ENCODE measurements at regions not wholly inside any gene's neighbourhood (a gene's known extent, or its start where the extent isn't known, plus 50 kb on each side); places are given as distances from the start of the nearest gene placed in this dataset.
"Not testable (repeated sequence)": the region's sequence is repeated elsewhere in the genome, so short reads cannot be mapped to it uniquely, and the experiment has no call there.

DNA sequence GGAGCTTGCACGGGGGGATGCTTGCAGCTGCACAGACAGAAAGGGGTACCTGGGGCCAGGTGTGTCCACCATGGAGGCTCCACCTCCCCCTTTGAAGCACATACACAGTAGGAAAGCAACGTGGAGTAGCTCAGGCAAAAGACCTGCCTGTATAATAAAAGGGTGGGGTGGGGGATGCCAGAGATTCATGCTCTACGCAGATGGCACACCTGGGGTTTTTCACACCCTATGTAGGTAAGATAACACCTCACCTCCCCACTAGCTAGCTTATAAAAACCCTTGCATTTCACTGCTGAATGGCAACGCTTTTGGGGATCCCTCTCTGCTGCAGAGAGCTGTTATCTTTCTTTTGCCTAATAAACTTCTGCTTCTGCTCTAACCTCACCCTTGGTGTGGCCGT lies 317.3 kb downstream of the KLF13 start:
- FAIRE-seq; H4K20me1 ChIP-seq (replicated peaks; ENCODE audit: control insufficient read depth, extremely low read depth, insufficient read depth, low read length); CTCF ChIA-PET; H3K4me3 ChIP-seq (replicated peaks in 1 of 3; ENCODE audit: insufficient read depth in 1 of 3, low read depth in 1 of 3, low read length in 3 of 3); H3K9ac ChIP-seq (replicated peaks; ENCODE audit: extremely low read depth, insufficient read depth, low read length); H3K4me2 ChIP-seq (ENCODE audit: insufficient read depth, low read length); H3K9me1 ChIP-seq (replicated peaks; ENCODE audit: control insufficient read depth, extremely low read depth, insufficient read depth, low read length); H3K9me3 ChIP-seq (replicated peaks; ENCODE audit: control insufficient read depth, insufficient read depth, low read length); H3K36me3 ChIP-seq (ENCODE audit: control insufficient read depth in 2 of 2, extremely low read depth in 1 of 2, insufficient read depth in 2 of 2, low read length in 2 of 2); intact Hi-C loops (cut with micrococcal nuclease); H3K4me1 ChIP-seq (ENCODE audit: control insufficient read depth, extremely low read depth, insufficient read depth, low read length); DNase-seq (ENCODE audit: low read depth, low spot score); H2AFZ ChIP-seq (ENCODE audit: low read depth, low read length); BruUV-seq (replicated peaks); H3K27me3 ChIP-seq (ENCODE audit: control insufficient read depth in 2 of 2, insufficient read depth in 2 of 2, low read length in 2 of 2); dilution Hi-C loops (cut with MboI; ENCODE audit: extremely low pct_ligation_motif_present, low sequenced_read_pairs); H3K27ac ChIP-seq (ENCODE audit: insufficient read depth, low read depth, low read length); POLR2A ChIA-PET; H3K79me2 ChIP-seq (ENCODE audit: control insufficient read depth, insufficient read depth, low read length): not testable (repeated sequence)

DNA sequence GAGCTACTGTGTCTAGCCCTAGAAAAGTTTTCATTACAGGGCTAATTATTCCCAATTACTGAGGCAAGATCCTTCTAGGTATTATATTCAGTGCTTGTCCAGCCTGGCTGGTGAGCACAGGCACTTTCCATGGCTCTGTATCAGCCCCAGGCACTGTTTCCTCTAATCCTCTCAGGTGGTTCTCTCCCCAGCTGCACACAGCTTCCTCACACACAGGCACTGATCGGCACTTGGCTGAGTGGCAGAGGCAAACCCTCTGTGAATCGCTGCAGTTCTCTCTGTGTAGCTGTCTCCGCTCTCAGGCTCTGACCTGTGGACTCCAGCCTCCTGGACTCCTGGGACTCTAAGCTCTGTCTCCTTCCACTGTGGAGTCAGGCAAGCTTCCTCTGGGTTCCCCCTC lies 318.1 kb downstream of the KLF13 start:
- H3K27me3 ChIP-seq (ENCODE audit: control insufficient read depth in 2 of 2, insufficient read depth in 2 of 2, low read length in 2 of 2); FAIRE-seq; H3K9me3 ChIP-seq (replicated peaks; ENCODE audit: control insufficient read depth, insufficient read depth, low read length); H3K4me3 ChIP-seq (replicated peaks in 1 of 3; ENCODE audit: insufficient read depth in 1 of 3, low read depth in 1 of 3, low read length in 3 of 3); H3K36me3 ChIP-seq (ENCODE audit: control insufficient read depth in 2 of 2, extremely low read depth in 1 of 2, insufficient read depth in 2 of 2, low read length in 2 of 2); H3K9ac ChIP-seq (replicated peaks; ENCODE audit: extremely low read depth, insufficient read depth, low read length); DNase-seq (ENCODE audit: low read depth, low spot score); H3K4me2 ChIP-seq (ENCODE audit: insufficient read depth, low read length); H3K79me2 ChIP-seq (ENCODE audit: control insufficient read depth, insufficient read depth, low read length); H4K20me1 ChIP-seq (replicated peaks; ENCODE audit: control insufficient read depth, extremely low read depth, insufficient read depth, low read length); H3K4me1 ChIP-seq (ENCODE audit: control insufficient read depth, extremely low read depth, insufficient read depth, low read length); BruUV-seq (replicated peaks); dilution Hi-C loops (cut with MboI; ENCODE audit: extremely low pct_ligation_motif_present, low sequenced_read_pairs); H2AFZ ChIP-seq (ENCODE audit: low read depth, low read length); POLR2A ChIA-PET; intact Hi-C loops (cut with micrococcal nuclease); CTCF ChIA-PET; H3K9me1 ChIP-seq (replicated peaks; ENCODE audit: control insufficient read depth, extremely low read depth, insufficient read depth, low read length); H3K27ac ChIP-seq (ENCODE audit: insufficient read depth, low read depth, low read length): not testable (repeated sequence)

DNA sequence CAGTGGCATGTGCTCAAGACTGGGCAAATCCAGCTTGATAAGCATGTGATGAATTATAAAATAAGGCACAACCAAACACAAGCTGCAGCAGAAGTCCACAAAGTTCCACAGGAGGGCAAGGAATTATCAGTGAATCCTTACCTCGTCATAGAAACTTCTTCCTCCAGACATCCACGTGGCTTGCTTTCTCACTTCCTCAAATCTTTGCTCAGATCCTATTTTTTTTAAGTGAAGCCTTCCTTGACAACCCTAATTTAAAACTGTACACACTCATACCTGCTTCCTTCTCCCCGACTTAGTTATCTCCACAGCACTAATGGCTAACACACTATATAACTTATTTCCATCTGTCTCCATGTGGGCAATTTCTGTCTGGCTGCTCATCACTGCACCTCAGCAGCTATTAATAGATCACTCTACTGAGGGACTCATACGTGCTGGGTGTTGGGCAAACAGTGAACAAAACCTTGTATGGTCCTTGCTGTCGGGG lies 320.7 kb downstream of the KLF13 start:
- DNase-seq (ENCODE audit: low read depth, low spot score); BruUV-seq (replicated peaks); H4K20me1 ChIP-seq (replicated peaks; ENCODE audit: control insufficient read depth, extremely low read depth, insufficient read depth, low read length); intact Hi-C loops (cut with micrococcal nuclease); H3K27me3 ChIP-seq (ENCODE audit: control insufficient read depth in 2 of 2, insufficient read depth in 2 of 2, low read length in 2 of 2); H3K9ac ChIP-seq (replicated peaks; ENCODE audit: extremely low read depth, insufficient read depth, low read length); H3K4me1 ChIP-seq (ENCODE audit: control insufficient read depth, extremely low read depth, insufficient read depth, low read length); POLR2A ChIA-PET; H2AFZ ChIP-seq (ENCODE audit: low read depth, low read length); H3K9me3 ChIP-seq (replicated peaks; ENCODE audit: control insufficient read depth, insufficient read depth, low read length); H3K27ac ChIP-seq (ENCODE audit: insufficient read depth, low read depth, low read length); H3K9me1 ChIP-seq (replicated peaks; ENCODE audit: control insufficient read depth, extremely low read depth, insufficient read depth, low read length); H3K36me3 ChIP-seq (ENCODE audit: control insufficient read depth in 2 of 2, extremely low read depth in 1 of 2, insufficient read depth in 2 of 2, low read length in 2 of 2); FAIRE-seq; H3K4me3 ChIP-seq (replicated peaks in 1 of 3; ENCODE audit: insufficient read depth in 1 of 3, low read depth in 1 of 3, low read length in 3 of 3); H3K79me2 ChIP-seq (ENCODE audit: control insufficient read depth, insufficient read depth, low read length); dilution Hi-C loops (cut with MboI; ENCODE audit: extremely low pct_ligation_motif_present, low sequenced_read_pairs); H3K4me2 ChIP-seq (ENCODE audit: insufficient read depth, low read length); CTCF ChIA-PET: not testable (repeated sequence)

DNA sequence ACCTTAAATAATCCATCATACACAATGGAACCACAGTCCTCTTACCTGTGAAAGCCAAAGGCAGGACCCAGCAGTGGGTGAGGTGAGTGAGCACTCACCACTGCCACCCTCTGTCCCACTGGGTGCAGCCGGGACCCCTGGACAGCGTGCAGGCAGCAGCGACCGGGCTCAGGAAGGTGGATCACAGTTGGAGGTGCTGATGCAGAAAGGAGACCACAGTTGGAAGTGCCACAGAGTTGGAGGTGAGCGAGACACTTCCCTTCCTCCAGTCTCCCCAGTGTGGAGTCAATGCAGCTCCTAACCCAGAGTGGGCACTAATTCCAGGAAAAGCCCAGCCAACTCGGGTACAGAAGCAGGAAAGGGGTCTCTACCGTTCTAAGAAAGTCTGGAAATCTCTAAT lies 323.0 kb downstream of the KLF13 start:
- H3K9me3 ChIP-seq (replicated peaks; ENCODE audit: control insufficient read depth, insufficient read depth, low read length); dilution Hi-C loops (cut with MboI; ENCODE audit: extremely low pct_ligation_motif_present, low sequenced_read_pairs); H3K27ac ChIP-seq (ENCODE audit: insufficient read depth, low read depth, low read length); FAIRE-seq; H3K79me2 ChIP-seq (ENCODE audit: control insufficient read depth, insufficient read depth, low read length); H3K27me3 ChIP-seq (ENCODE audit: control insufficient read depth in 2 of 2, insufficient read depth in 2 of 2, low read length in 2 of 2); intact Hi-C loops (cut with micrococcal nuclease); BruUV-seq (replicated peaks); H3K9me1 ChIP-seq (replicated peaks; ENCODE audit: control insufficient read depth, extremely low read depth, insufficient read depth, low read length); H3K36me3 ChIP-seq (ENCODE audit: control insufficient read depth in 2 of 2, extremely low read depth in 1 of 2, insufficient read depth in 2 of 2, low read length in 2 of 2); H3K4me2 ChIP-seq (ENCODE audit: insufficient read depth, low read length); H3K9ac ChIP-seq (replicated peaks; ENCODE audit: extremely low read depth, insufficient read depth, low read length); H3K4me3 ChIP-seq (replicated peaks in 1 of 3; ENCODE audit: insufficient read depth in 1 of 3, low read depth in 1 of 3, low read length in 3 of 3); H3K4me1 ChIP-seq (ENCODE audit: control insufficient read depth, extremely low read depth, insufficient read depth, low read length); H4K20me1 ChIP-seq (replicated peaks; ENCODE audit: control insufficient read depth, extremely low read depth, insufficient read depth, low read length); H2AFZ ChIP-seq (ENCODE audit: low read depth, low read length); POLR2A ChIA-PET; DNase-seq (ENCODE audit: low read depth, low spot score): not testable (repeated sequence)
- CTCF ChIA-PET = interaction anchor here (1.6 kb wide), 1 partner anchor 326 kb away, joined by 4 read pairs; no protein-coding TSS in a partner anchor

Measured in endothelial cell of umbilical vein (primary cell).